ENCODE measurements at regions not wholly inside any gene's neighbourhood (a gene's known extent, or its start where the extent isn't known, plus 50 kb on each side); places are given as distances from the start of the nearest gene placed in this dataset.
"Not testable (repeated sequence)": the region's sequence is repeated elsewhere in the genome, so short reads cannot be mapped to it uniquely, and the experiment has no call there.

- no peaks in the 10 kb centered on the region for H3K4me1 ChIP-seq (ENCODE audit: insufficient read depth, low read length)
- no peaks in the 10 kb centered on the region for H3K27me3 ChIP-seq (ENCODE audit: insufficient read depth, low read length)
- no peaks in the 10 kb centered on the region for H3K36me3 ChIP-seq (ENCODE audit: insufficient read depth, low read depth, low read length)
- no peak overlapping the region for H3K4me3 ChIP-seq (ENCODE audit: low read length)
- no peak overlapping the region for H3K27ac ChIP-seq (ENCODE audit: low read length)
- H3K9me3 ChIP-seq (ENCODE audit: insufficient read depth, low read depth, low read length) = no peaks in the 10 kb centered on the region
- H3K9ac ChIP-seq (ENCODE audit: low read depth, low read length) = no peak overlapping the region
Measured at GRCh38 chr10:56212951-56213350, 148.1 kb downstream of the ZWINT start.

GRCh38 chr10:56181607-56182006, 179.5 kb downstream of the ZWINT start:
- no peak overlapping the region for H3K27ac ChIP-seq (ENCODE audit: low read length)
- H3K27me3 ChIP-seq (ENCODE audit: insufficient read depth, low read length) = no peaks in the 10 kb centered on the region
- no peaks in the 10 kb centered on the region for H3K4me1 ChIP-seq (ENCODE audit: insufficient read depth, low read length)
- no peak overlapping the region for H3K4me3 ChIP-seq (ENCODE audit: low read length)
- H3K9me3 ChIP-seq (ENCODE audit: insufficient read depth, low read depth, low read length) = no peaks in the 10 kb centered on the region
- no peaks in the 10 kb centered on the region for H3K36me3 ChIP-seq (ENCODE audit: insufficient read depth, low read depth, low read length)
- no peak overlapping the region for H3K9ac ChIP-seq (ENCODE audit: low read depth, low read length)

GRCh38 chr10:56178210-56178609, 182.8 kb downstream of the ZWINT start:
- no peak overlapping the region for H3K4me3 ChIP-seq (ENCODE audit: low read length)
- no peaks in the 10 kb centered on the region for H3K9me3 ChIP-seq (ENCODE audit: insufficient read depth, low read depth, low read length)
- H3K9ac ChIP-seq (ENCODE audit: low read depth, low read length) = no peak overlapping the region
- no peak overlapping the region for H3K27ac ChIP-seq (ENCODE audit: low read length)
- no peaks in the 10 kb centered on the region for H3K36me3 ChIP-seq (ENCODE audit: insufficient read depth, low read depth, low read length)
- no peaks in the 10 kb centered on the region for H3K27me3 ChIP-seq (ENCODE audit: insufficient read depth, low read length)
- H3K4me1 ChIP-seq (ENCODE audit: insufficient read depth, low read length) = no peaks in the 10 kb centered on the region

GRCh38 chr10:56155091-56155513, 206.0 kb downstream of the ZWINT start:
- not testable (repeated sequence) for H3K27me3 ChIP-seq (ENCODE audit: insufficient read depth, low read length); H3K4me3 ChIP-seq (ENCODE audit: low read length); H3K9me3 ChIP-seq (ENCODE audit: insufficient read depth, low read depth, low read length); H3K4me1 ChIP-seq (ENCODE audit: insufficient read depth, low read length); H3K27ac ChIP-seq (ENCODE audit: low read length); H3K36me3 ChIP-seq (ENCODE audit: insufficient read depth, low read depth, low read length); H3K9ac ChIP-seq (ENCODE audit: low read depth, low read length)

- Histone ChIP-seq H3K9ac (ENCODE audit: low read depth, low read length) (no peak overlapping the region), H3K27ac (ENCODE audit: low read length) (no peak overlapping the region), H3K36me3 (ENCODE audit: insufficient read depth, low read depth, low read length) (no peaks in the 10 kb centered on the region), H3K4me3 (ENCODE audit: low read length) (no peak overlapping the region), H3K27me3 (ENCODE audit: insufficient read depth, low read length) (no peaks in the 10 kb centered on the region), H3K4me1 (ENCODE audit: insufficient read depth, low read length) (no peaks in the 10 kb centered on the region), H3K9me3 (ENCODE audit: insufficient read depth, low read depth, low read length) (no peaks in the 10 kb centered on the region; the same call in 1 of the 2 replicates)
Measured at GRCh38 chr10:56146806-56147205, 214.3 kb downstream of the ZWINT start.

GRCh38 chr10:56142092-56142728, 218.8 kb downstream of the ZWINT start:
- no peaks in the 10 kb centered on the region for H3K9me3 ChIP-seq (ENCODE audit: insufficient read depth, low read depth, low read length)
- H3K4me1 ChIP-seq (ENCODE audit: insufficient read depth, low read length) = no peaks in the 10 kb centered on the region
- no peak overlapping the region for H3K27ac ChIP-seq (ENCODE audit: low read length)
- H3K36me3 ChIP-seq (ENCODE audit: insufficient read depth, low read depth, low read length) = no peaks in the 10 kb centered on the region
- no peak overlapping the region for H3K4me3 ChIP-seq (ENCODE audit: low read length)
- no peaks in the 10 kb centered on the region for H3K27me3 ChIP-seq (ENCODE audit: insufficient read depth, low read length)
- H3K9ac ChIP-seq (ENCODE audit: low read depth, low read length) = no peak overlapping the region

GRCh38 chr10:56139405-56139804, 221.7 kb downstream of the ZWINT start:
- Histone ChIP-seq H3K9me3 (ENCODE audit: insufficient read depth, low read depth, low read length) (no peaks in the 10 kb centered on the region), H3K4me3 (ENCODE audit: low read length) (no peak overlapping the region), H3K27me3 (ENCODE audit: insufficient read depth, low read length) (no peaks in the 10 kb centered on the region), H3K36me3 (ENCODE audit: insufficient read depth, low read depth, low read length) (no peaks in the 10 kb centered on the region), H3K4me1 (ENCODE audit: insufficient read depth, low read length) (no peaks in the 10 kb centered on the region), H3K9ac (ENCODE audit: low read depth, low read length) (no peak overlapping the region), H3K27ac (ENCODE audit: low read length) (no peak overlapping the region)

- Histone ChIP-seq H3K9me3 (ENCODE audit: insufficient read depth, low read depth, low read length) (no peaks in the 10 kb centered on the region), H3K27me3 (ENCODE audit: insufficient read depth, low read length) (no peaks in the 10 kb centered on the region), H3K27ac (ENCODE audit: low read length) (no peak overlapping the region), H3K4me1 (ENCODE audit: insufficient read depth, low read length) (no peaks in the 10 kb centered on the region), H3K36me3 (ENCODE audit: insufficient read depth, low read depth, low read length) (no peaks in the 10 kb centered on the region), H3K4me3 (ENCODE audit: low read length) (no peak overlapping the region), H3K9ac (ENCODE audit: low read depth, low read length) (no peak overlapping the region)
Measured at GRCh38 chr10:56135828-56136227, 225.2 kb downstream of the ZWINT start.

GRCh38 chr10:56123247-56123646, 237.8 kb downstream of the ZWINT start:
- Histone ChIP-seq H3K9me3 (ENCODE audit: insufficient read depth, low read depth, low read length) (no peaks in the 10 kb centered on the region), H3K27ac (ENCODE audit: low read length) (no peak overlapping the region), H3K4me1 (ENCODE audit: insufficient read depth, low read length) (no peaks in the 10 kb centered on the region), H3K9ac (ENCODE audit: low read depth, low read length) (no peak overlapping the region), H3K36me3 (ENCODE audit: insufficient read depth, low read depth, low read length) (no peaks in the 10 kb centered on the region), H3K27me3 (ENCODE audit: insufficient read depth, low read length) (no peaks in the 10 kb centered on the region), H3K4me3 (ENCODE audit: low read length) (no peak overlapping the region)

- Histone ChIP-seq H3K9me3 (ENCODE audit: insufficient read depth, low read depth, low read length) (no peaks in the 10 kb centered on the region), H3K27me3 (ENCODE audit: insufficient read depth, low read length) (no peaks in the 10 kb centered on the region), H3K27ac (ENCODE audit: low read length) (no peak overlapping the region), H3K36me3 (ENCODE audit: insufficient read depth, low read depth, low read length) (no peaks in the 10 kb centered on the region), H3K9ac (ENCODE audit: low read depth, low read length) (no peak overlapping the region), H3K4me1 (ENCODE audit: insufficient read depth, low read length) (no peaks in the 10 kb centered on the region), H3K4me3 (ENCODE audit: low read length) (no peak overlapping the region)
Measured at GRCh38 chr10:56116684-56117083, 244.4 kb downstream of the ZWINT start.

- H3K9me3 ChIP-seq (ENCODE audit: insufficient read depth, low read depth, low read length) = no peaks in the 10 kb centered on the region
- no peak overlapping the region for H3K4me3 ChIP-seq (ENCODE audit: low read length)
Measured at GRCh38 chr10:56109454-56109853, 251.6 kb downstream of the ZWINT start.

GRCh38 chr10:56104923-56105322, 256.1 kb downstream of the ZWINT start:
- Histone ChIP-seq H3K4me3 (ENCODE audit: low read length) (no peak overlapping the region), H3K27ac (ENCODE audit: low read length) (no peak overlapping the region), H3K27me3 (ENCODE audit: insufficient read depth, low read length) (no peaks in the 10 kb centered on the region), H3K4me1 (ENCODE audit: insufficient read depth, low read length) (no peaks in the 10 kb centered on the region), H3K9ac (ENCODE audit: low read depth, low read length) (no peak overlapping the region), H3K9me3 (ENCODE audit: insufficient read depth, low read depth, low read length) (no peaks in the 10 kb centered on the region), H3K36me3 (ENCODE audit: insufficient read depth, low read depth, low read length) (no peaks in the 10 kb centered on the region)

More at GRCh38 chr10:56109454-56109853, 251.6 kb downstream of the ZWINT start:
- H3K27me3 ChIP-seq (ENCODE audit: insufficient read depth, low read length) = no peaks in the 10 kb centered on the region
- H3K4me1 ChIP-seq (ENCODE audit: insufficient read depth, low read length) = no peaks in the 10 kb centered on the region
- H3K36me3 ChIP-seq (ENCODE audit: insufficient read depth, low read depth, low read length) = no peaks in the 10 kb centered on the region
- H3K27ac ChIP-seq (ENCODE audit: low read length) = no peak overlapping the region
- no peak overlapping the region for H3K9ac ChIP-seq (ENCODE audit: low read depth, low read length)
